ENCODE measurements at regions not wholly inside any gene's neighbourhood (a gene's known extent, or its start where the extent isn't known, plus 50 kb on each side); places are given as distances from the start of the nearest gene placed in this dataset.

DNA sequence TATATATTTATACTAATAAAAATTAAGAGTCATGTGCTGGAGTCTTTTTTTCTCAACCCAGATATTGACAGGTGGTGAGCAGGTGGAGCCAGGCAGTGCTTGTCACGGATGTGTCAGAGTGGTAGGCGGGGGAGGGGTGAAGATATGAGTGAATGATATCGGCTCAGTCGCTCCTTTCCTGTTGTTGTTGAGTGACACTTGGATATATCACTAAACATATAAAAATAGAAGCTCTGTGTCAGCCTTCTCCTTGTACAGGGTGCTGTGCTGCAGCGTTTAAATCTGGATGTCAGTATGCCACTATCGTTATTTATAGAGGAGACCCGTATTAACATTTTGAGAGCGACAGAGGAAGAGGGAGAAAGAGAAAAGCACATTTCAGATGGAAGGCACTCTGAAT, 339.6 kb downstream of the NUF2 start:
- TF ChIP-seq, protein P1, sequence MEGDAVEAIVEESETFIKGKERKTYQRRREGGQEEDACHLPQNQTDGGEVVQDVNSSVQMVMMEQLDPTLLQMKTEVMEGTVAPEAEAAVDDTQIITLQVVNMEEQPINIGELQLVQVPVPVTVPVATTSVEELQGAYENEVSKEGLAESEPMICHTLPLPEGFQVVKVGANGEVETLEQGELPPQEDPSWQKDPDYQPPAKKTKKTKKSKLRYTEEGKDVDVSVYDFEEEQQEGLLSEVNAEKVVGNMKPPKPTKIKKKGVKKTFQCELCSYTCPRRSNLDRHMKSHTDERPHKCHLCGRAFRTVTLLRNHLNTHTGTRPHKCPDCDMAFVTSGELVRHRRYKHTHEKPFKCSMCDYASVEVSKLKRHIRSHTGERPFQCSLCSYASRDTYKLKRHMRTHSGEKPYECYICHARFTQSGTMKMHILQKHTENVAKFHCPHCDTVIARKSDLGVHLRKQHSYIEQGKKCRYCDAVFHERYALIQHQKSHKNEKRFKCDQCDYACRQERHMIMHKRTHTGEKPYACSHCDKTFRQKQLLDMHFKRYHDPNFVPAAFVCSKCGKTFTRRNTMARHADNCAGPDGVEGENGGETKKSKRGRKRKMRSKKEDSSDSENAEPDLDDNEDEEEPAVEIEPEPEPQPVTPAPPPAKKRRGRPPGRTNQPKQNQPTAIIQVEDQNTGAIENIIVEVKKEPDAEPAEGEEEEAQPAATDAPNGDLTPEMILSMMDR (IDR thresholded peaks at IDR 0.05; ENCODE audit: insufficient read depth in 1 of 2, low read depth in 1 of 2, low read length in 1 of 2, severe bottlenecking in 1 of 2, unreplicated experiment in 1 of 2), result no peak
- DNase-seq, result no peak
- Histone ChIP-seq H3K36me3 (ENCODE audit: control insufficient read depth, insufficient read depth, low read length) (no peaks in the 10 kb centered on the region), H3K9me3 (no peaks in the 10 kb centered on the region), H3K4me3 (ENCODE audit: low read depth, low read length) (no peak overlapping the region), H3K27me3 (replicated peaks; ENCODE audit: control insufficient read depth, insufficient read depth, low read length) (no peaks in the 10 kb centered on the region), H3K4me1 (no peaks in the 10 kb centered on the region)
- intact Hi-C loops (cut with micrococcal nuclease; ENCODE audit: unreplicated experiment), result no loop called here
- POLR2A ChIA-PET, result no interaction called here
- H3K9me3 Mint-ChIP-seq (ENCODE audit: unreplicated experiment), result no peaks in the 10 kb centered on the region
- no peaks in the 10 kb centered on the region for H3K27me3 Mint-ChIP-seq (ENCODE audit: insufficient read depth, unreplicated experiment)
- no peaks in the 10 kb centered on the region for H3K36me3 Mint-ChIP-seq (ENCODE audit: insufficient read depth, unreplicated experiment)
- no peak overlapping the region for H3K4me3 Mint-ChIP-seq (ENCODE audit: unreplicated experiment)
- H3K27ac Mint-ChIP-seq (ENCODE audit: unreplicated experiment), result no peak overlapping the region
- BruUV-seq (replicated peaks), result no TSS peak
- CTCF ChIA-PET, result no interaction called here
- H3K4me1 Mint-ChIP-seq (ENCODE audit: low read depth, unreplicated experiment), result no peaks in the 10 kb centered on the region

DNA sequence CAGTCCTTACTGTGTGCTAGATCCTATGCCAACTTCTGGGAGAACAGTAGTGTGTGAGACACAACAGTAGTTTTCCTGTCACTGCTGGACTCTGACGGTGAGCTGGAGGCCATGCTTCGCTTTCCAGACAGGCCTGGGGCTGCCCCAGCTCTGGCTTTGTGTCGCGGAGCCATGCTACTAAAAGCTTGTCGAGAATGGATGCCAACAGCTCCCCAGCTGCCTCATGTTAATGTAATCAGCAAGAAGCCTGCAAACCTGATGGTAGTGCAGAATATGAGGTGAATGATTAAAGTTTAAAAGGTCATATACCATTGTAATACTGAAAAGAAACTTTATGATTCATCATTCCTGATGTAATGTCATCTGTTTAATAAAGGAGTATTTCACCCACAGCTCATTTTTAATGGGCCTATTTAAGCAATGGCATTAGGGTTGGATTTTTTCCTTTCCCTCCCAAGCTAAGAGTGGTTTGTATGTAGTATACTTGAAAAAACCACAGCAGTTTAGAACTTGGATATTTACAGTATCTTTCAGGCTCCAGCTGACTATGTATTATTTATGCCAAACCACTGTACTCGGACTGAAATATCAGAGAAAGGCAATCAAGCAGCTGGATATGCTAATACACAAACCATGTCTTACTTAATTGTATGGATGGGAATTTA, 343.0 kb downstream of the NUF2 start:
- H3K9me3 ChIP-seq, result no peaks in the 10 kb centered on the region
- POLR2A ChIA-PET, result no interaction called here
- intact Hi-C loops (cut with micrococcal nuclease; ENCODE audit: unreplicated experiment), result no loop called here
- no peaks in the 10 kb centered on the region for H3K27me3 ChIP-seq (replicated peaks; ENCODE audit: control insufficient read depth, insufficient read depth, low read length)
- H3K9me3 Mint-ChIP-seq (ENCODE audit: unreplicated experiment), result no peaks in the 10 kb centered on the region
- H3K36me3 Mint-ChIP-seq (ENCODE audit: insufficient read depth, unreplicated experiment), result no peaks in the 10 kb centered on the region
- CTCF ChIA-PET, result no interaction called here
- H3K4me1 Mint-ChIP-seq (ENCODE audit: low read depth, unreplicated experiment), result no peaks in the 10 kb centered on the region
- H3K27me3 Mint-ChIP-seq (ENCODE audit: insufficient read depth, unreplicated experiment), result no peaks in the 10 kb centered on the region
- H3K4me3 Mint-ChIP-seq (ENCODE audit: unreplicated experiment), result no peak overlapping the region
- no peaks in the 10 kb centered on the region for H3K36me3 ChIP-seq (ENCODE audit: control insufficient read depth, insufficient read depth, low read length)
- H3K4me1 ChIP-seq, result no peaks in the 10 kb centered on the region
- H3K27ac Mint-ChIP-seq (ENCODE audit: unreplicated experiment), result no peak overlapping the region
- H3K4me3 ChIP-seq (ENCODE audit: low read depth, low read length), result no peak overlapping the region
- BruUV-seq (replicated peaks), result no TSS peak
- TF ChIP-seq, protein P1 (IDR thresholded peaks at IDR 0.05; ENCODE audit: insufficient read depth in 1 of 2, low read depth in 1 of 2, low read length in 1 of 2, severe bottlenecking in 1 of 2, unreplicated experiment in 1 of 2), result no peak
- DNase-seq, result no peak

DNA sequence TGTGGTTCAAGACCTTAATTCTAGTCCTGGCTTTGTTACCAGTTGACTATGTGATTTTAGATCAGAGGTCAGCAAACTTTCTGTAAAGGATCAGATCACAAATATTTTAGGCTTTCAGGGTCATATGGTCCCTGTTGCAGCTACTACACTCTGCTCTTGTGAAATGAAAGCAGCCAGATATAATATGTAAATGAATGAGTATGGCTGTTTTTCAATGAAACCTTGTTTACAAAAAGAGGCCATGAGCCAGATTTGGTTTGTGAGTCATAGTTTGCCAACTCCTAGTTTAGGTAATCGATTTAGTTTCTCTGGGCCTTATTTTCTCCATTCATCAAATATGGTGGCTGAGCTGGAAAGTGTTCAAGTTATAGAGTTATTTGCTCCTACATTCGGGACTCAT, 346.7 kb downstream of the NUF2 start:
- TF ChIP-seq, protein P1 (IDR thresholded peaks at IDR 0.05; ENCODE audit: insufficient read depth in 1 of 2, low read depth in 1 of 2, low read length in 1 of 2, severe bottlenecking in 1 of 2, unreplicated experiment in 1 of 2), result no peak
- Histone ChIP-seq H3K36me3 (ENCODE audit: control insufficient read depth, insufficient read depth, low read length) (no peaks in the 10 kb centered on the region), H3K9me3 (no peaks in the 10 kb centered on the region), H3K4me1 (no peaks in the 10 kb centered on the region), H3K27me3 (replicated peaks; ENCODE audit: control insufficient read depth, insufficient read depth, low read length) (no peaks in the 10 kb centered on the region), H3K4me3 (ENCODE audit: low read depth, low read length) (no peak overlapping the region)
- Mint-ChIP-seq H3K36me3 (ENCODE audit: insufficient read depth, unreplicated experiment) (no peaks in the 10 kb centered on the region), H3K4me1 (ENCODE audit: low read depth, unreplicated experiment) (no peaks in the 10 kb centered on the region), H3K9me3 (ENCODE audit: unreplicated experiment) (peaks cover 10% of the 10 kb centered on the region), H3K27ac (ENCODE audit: unreplicated experiment) (no peak overlapping the region), H3K4me3 (ENCODE audit: unreplicated experiment) (no peak overlapping the region), H3K27me3 (ENCODE audit: insufficient read depth, unreplicated experiment) (no peaks in the 10 kb centered on the region)
- intact Hi-C loops (cut with micrococcal nuclease; ENCODE audit: unreplicated experiment), result no loop called here
- BruUV-seq (replicated peaks), result no TSS peak
- POLR2A ChIA-PET, result no interaction called here
- CTCF ChIA-PET, result no interaction called here
- no peak for DNase-seq
